NB4 (cell line): ENCODE measurements at regions not wholly inside any gene's neighbourhood (a gene's known extent, or its start where the extent isn't known, plus 50 kb on each side); places are given as distances from the start of the nearest gene placed in this dataset.

Experiments used
- CTCF ChIP-seq: IDR thresholded peaks from one replicate; pipeline ENCODE4 v1.5.1; 2012; ENCODE audit warnings: low read depth, low read length
- MAX ChIP-seq: IDR thresholded peaks from 2 replicates; pipeline ENCODE4 v1.6.1; 2011; ENCODE audit warnings: low read depth, low read length
- POLR2A ChIP-seq: IDR thresholded peaks from 2 replicates; pipeline ENCODE4 v1.6.1; 2011; ENCODE audit warnings: mild to moderate bottlenecking; ENCODE audit not compliant: insufficient read length; ENCODE audit errors: extremely low read depth

GRCh38 chr15:87487484-87487883, 769.1 kb downstream of the NTRK3 start:
- TF ChIP-seq CTCF (no peak), MAX (no peak), POLR2A (no peak)
